ENCODE measurements at regions not wholly inside any gene's neighbourhood (a gene's known extent, or its start where the extent isn't known, plus 50 kb on each side); places are given as distances from the start of the nearest gene placed in this dataset.
"Not testable (repeated sequence)": the region's sequence is repeated elsewhere in the genome, so short reads cannot be mapped to it uniquely, and the experiment has no call there.

- FAIRE-seq (no peak), DNase-seq (ENCODE audit: low read depth, low spot score) (no peak)
- H3K27me3 ChIP-seq (ENCODE audit: control insufficient read depth, extremely low read depth, insufficient read depth, low read length), result peaks cover 5% of the 10 kb centered on the region
- no peak overlapping the region for H3K27ac ChIP-seq (ENCODE audit: control insufficient read depth, insufficient read depth, low read length)
- H3K9me1 ChIP-seq (ENCODE audit: control insufficient read depth, extremely low read depth, insufficient read depth, low read length), result no peaks in the 10 kb centered on the region
- peaks cover 13% of the 10 kb centered on the region for H3K4me1 ChIP-seq (ENCODE audit: control insufficient read depth, extremely low read depth, insufficient read depth, low read length)
- no peaks in the 10 kb centered on the region for H3K79me2 ChIP-seq (ENCODE audit: control insufficient read depth, insufficient read depth, low read length)
- H3K4me2 ChIP-seq (ENCODE audit: control insufficient read depth, extremely low read depth, insufficient read depth, low read depth, low read length), result peak overlapping the region; percentile 33
- H3K36me3 ChIP-seq (ENCODE audit: control insufficient read depth in 2 of 2, extremely low read depth in 1 of 2, insufficient read depth in 2 of 2, low read length in 2 of 2), result no peaks in the 10 kb centered on the region
- no peak for TF ChIP-seq EZH2 (IDR thresholded peaks at IDR 0.05; ENCODE audit: low read length)
- TF ChIP-seq CTCF (optimal IDR thresholded peaks at IDR 0.05 in 1 of 3, IDR thresholded peaks at IDR 0.05 in 1 of 3, conservative IDR thresholded peaks at IDR 0.05 in 1 of 3; ENCODE audit: extremely low read depth in 1 of 3, insufficient read depth in 2 of 3, low read length in 3 of 3), result no peak
- H2AFZ ChIP-seq (ENCODE audit: control insufficient read depth, low read length), result peak overlapping the region; percentile 21
- no peak overlapping the region for H3K4me3 ChIP-seq (ENCODE audit: control insufficient read depth in 2 of 3, extremely low read depth in 1 of 3, insufficient read depth in 2 of 3, low read depth in 1 of 3, low read length in 3 of 3)
- H4K20me1 ChIP-seq (ENCODE audit: control insufficient read depth, extremely low read depth, insufficient read depth, low read length), result no peaks in the 10 kb centered on the region
- dilution Hi-C loops (cut with MboI; ENCODE audit: extremely low pct_ligation_motif_present, low sequenced_read_pairs), result no loop called here
- H3K9ac ChIP-seq (ENCODE audit: control insufficient read depth, extremely low read depth, insufficient read depth, low read length), result no peak overlapping the region
- no peaks in the 10 kb centered on the region for H3K9me3 ChIP-seq (ENCODE audit: control insufficient read depth, low read depth, low read length)
Observed at GRCh38 chr12:67545298-67545697, 103.2 kb upstream of the DYRK2 start.

- H3K4me2 ChIP-seq (ENCODE audit: control insufficient read depth, extremely low read depth, insufficient read depth, low read depth, low read length), result no peak overlapping the region
- TF ChIP-seq EZH2 (IDR thresholded peaks at IDR 0.05; ENCODE audit: low read length) (no peak), CTCF (optimal IDR thresholded peaks at IDR 0.05 in 1 of 3, IDR thresholded peaks at IDR 0.05 in 1 of 3, conservative IDR thresholded peaks at IDR 0.05 in 1 of 3; ENCODE audit: extremely low read depth in 1 of 3, insufficient read depth in 2 of 3, low read length in 3 of 3) (no peak)
- no peak overlapping the region for H3K9ac ChIP-seq (ENCODE audit: control insufficient read depth, extremely low read depth, insufficient read depth, low read length)
- no peaks in the 10 kb centered on the region for H3K9me1 ChIP-seq (ENCODE audit: control insufficient read depth, extremely low read depth, insufficient read depth, low read length)
- H3K27me3 ChIP-seq (ENCODE audit: control insufficient read depth, extremely low read depth, insufficient read depth, low read length), result peaks cover 5% of the 10 kb centered on the region
- DNase-seq (ENCODE audit: low read depth, low spot score) (no peak), FAIRE-seq (no peak)
- H3K4me1 ChIP-seq (ENCODE audit: control insufficient read depth, extremely low read depth, insufficient read depth, low read length), result peaks cover under 1% of the 10 kb centered on the region
- H3K4me3 ChIP-seq (ENCODE audit: control insufficient read depth in 2 of 3, extremely low read depth in 1 of 3, insufficient read depth in 2 of 3, low read depth in 1 of 3, low read length in 3 of 3), result no peak overlapping the region
- H3K9me3 ChIP-seq (ENCODE audit: control insufficient read depth, low read depth, low read length), result no peaks in the 10 kb centered on the region
- H4K20me1 ChIP-seq (ENCODE audit: control insufficient read depth, extremely low read depth, insufficient read depth, low read length), result no peaks in the 10 kb centered on the region
- H2AFZ ChIP-seq (ENCODE audit: control insufficient read depth, low read length), result no peak overlapping the region
- H3K36me3 ChIP-seq (ENCODE audit: control insufficient read depth in 2 of 2, extremely low read depth in 1 of 2, insufficient read depth in 2 of 2, low read length in 2 of 2), result no peaks in the 10 kb centered on the region
- no peak overlapping the region for H3K27ac ChIP-seq (ENCODE audit: control insufficient read depth, insufficient read depth, low read length)
- dilution Hi-C loops (cut with MboI; ENCODE audit: extremely low pct_ligation_motif_present, low sequenced_read_pairs), result no loop called here
- H3K79me2 ChIP-seq (ENCODE audit: control insufficient read depth, insufficient read depth, low read length), result no peaks in the 10 kb centered on the region
Observed at GRCh38 chr12:67546746-67547145, 101.8 kb upstream of the DYRK2 start.

- H3K79me2 ChIP-seq (ENCODE audit: control insufficient read depth, insufficient read depth, low read length); FAIRE-seq; dilution Hi-C loops (cut with MboI; ENCODE audit: extremely low pct_ligation_motif_present, low sequenced_read_pairs); H3K9me3 ChIP-seq (ENCODE audit: control insufficient read depth, low read depth, low read length); H3K27me3 ChIP-seq (ENCODE audit: control insufficient read depth, extremely low read depth, insufficient read depth, low read length); H4K20me1 ChIP-seq (ENCODE audit: control insufficient read depth, extremely low read depth, insufficient read depth, low read length); H2AFZ ChIP-seq (ENCODE audit: control insufficient read depth, low read length); DNase-seq (ENCODE audit: low read depth, low spot score); H3K9me1 ChIP-seq (ENCODE audit: control insufficient read depth, extremely low read depth, insufficient read depth, low read length); H3K4me2 ChIP-seq (ENCODE audit: control insufficient read depth, extremely low read depth, insufficient read depth, low read depth, low read length); H3K4me3 ChIP-seq (ENCODE audit: control insufficient read depth in 2 of 3, extremely low read depth in 1 of 3, insufficient read depth in 2 of 3, low read depth in 1 of 3, low read length in 3 of 3); H3K4me1 ChIP-seq (ENCODE audit: control insufficient read depth, extremely low read depth, insufficient read depth, low read length); H3K9ac ChIP-seq (ENCODE audit: control insufficient read depth, extremely low read depth, insufficient read depth, low read length); H3K36me3 ChIP-seq (ENCODE audit: control insufficient read depth in 2 of 2, extremely low read depth in 1 of 2, insufficient read depth in 2 of 2, low read length in 2 of 2); H3K27ac ChIP-seq (ENCODE audit: control insufficient read depth, insufficient read depth, low read length): not testable (repeated sequence)
Observed at GRCh38 chr12:67555075-67555717, 93.3 kb upstream of the DYRK2 start.

Measured in keratinocyte (primary cell).